ENCODE measurements at regions not wholly inside any gene's neighbourhood (a gene's known extent, or its start where the extent isn't known, plus 50 kb on each side); places are given as distances from the start of the nearest gene placed in this dataset.

DNA sequence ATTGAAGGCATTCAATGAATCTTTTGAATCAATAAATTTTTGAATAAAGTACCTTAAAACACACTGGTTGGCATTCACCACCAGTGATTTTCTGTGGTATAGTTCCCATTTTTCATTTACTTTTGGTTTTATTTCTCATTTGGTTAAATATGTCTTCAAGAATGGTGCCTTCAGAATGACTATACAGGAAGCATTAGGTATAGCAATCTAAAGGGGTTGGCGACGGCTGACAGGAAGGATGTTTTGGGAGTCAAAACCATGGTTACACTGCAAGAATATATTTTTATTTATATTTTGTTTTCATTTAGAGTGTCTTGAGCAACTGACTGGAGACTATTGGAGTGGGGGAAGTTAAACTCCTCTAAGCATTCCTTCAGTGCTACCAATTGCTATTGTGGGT is 235.7 kb downstream of the HTR1A start:
- CTCF ChIA-PET (ENCODE audit: partially characterized antibody): interaction anchor here (0.6 kb wide), 1 partner anchor 16 kb away, joined by 3 read pairs; no protein-coding TSS in a partner anchor
- Histone ChIP-seq H3K27me3 (replicated peaks in 1 of 4; ENCODE audit: control insufficient read depth in 3 of 4, extremely low read depth in 1 of 4, insufficient read depth in 3 of 4, low read length in 3 of 4) (no peaks in the 10 kb centered on the region), H2BK12ac (ENCODE audit: low read depth, low read length) (no peak overlapping the region), H2BK5ac (ENCODE audit: low read depth, low read length) (no peak overlapping the region), H4K8ac (ENCODE audit: extremely low read depth, insufficient read depth, low read length) (no peak overlapping the region), H3K23ac (ENCODE audit: insufficient read length) (no peak overlapping the region), H3K4me1 (replicated peaks in 1 of 4; ENCODE audit: control insufficient read depth in 3 of 4, insufficient read depth in 4 of 4, low read length in 3 of 4) (peaks cover 0 to 3% (median 0%) of the 10 kb centered on the region in 4 experiments; a peak in 2 of 7 replicates), H2BK15ac (ENCODE audit: low read length) (no peak overlapping the region), H3K79me2 (ENCODE audit: control insufficient read depth in 1 of 2, insufficient read depth in 2 of 2, low read length in 2 of 2) (no peaks in the 10 kb centered on the region), H2BK120ac (replicated peaks; ENCODE audit: low read depth, low read length) (no peak overlapping the region), H3K79me1 (ENCODE audit: low read depth, low read length) (no peaks in the 10 kb centered on the region), H3K9me3 (ENCODE audit: insufficient read depth in 2 of 2, low read depth in 1 of 2, low read length in 1 of 2) (no peaks in the 10 kb centered on the region), H3K23me2 (ENCODE audit: low read depth, low read length) (no peaks in the 10 kb centered on the region), H3K4ac (replicated peaks; ENCODE audit: insufficient read length, low read depth, low read length) (no peak overlapping the region), H3K27ac (ENCODE audit: low read depth, low read length) (no peak overlapping the region), H3K9ac (replicated peaks in 1 of 4; ENCODE audit: extremely low read depth in 1 of 4, low read depth in 3 of 4, low read length in 3 of 4) (no peak overlapping the region), H3K18ac (ENCODE audit: extremely low read depth, low read length) (no peak overlapping the region), H3K36me3 (ENCODE audit: control insufficient read depth in 2 of 4, insufficient read depth in 4 of 4, low read length in 3 of 4) (no peaks in the 10 kb centered on the region), H3K4me2 (ENCODE audit: insufficient read depth in 1 of 2, low read depth in 2 of 2, low read length in 2 of 2) (no peak overlapping the region), H3K4me3 (ENCODE audit: extremely low read depth in 1 of 4, insufficient read depth in 2 of 4, low read depth in 3 of 4, low read length in 4 of 4) (no peak overlapping the region), H4K20me1 (replicated peaks in 1 of 2; ENCODE audit: control insufficient read depth in 1 of 2, insufficient read depth in 2 of 2, low read length in 2 of 2) (no peaks in the 10 kb centered on the region), H3K56ac (replicated peaks; ENCODE audit: insufficient read length, low read depth, low read length) (no peak overlapping the region), H4K5ac (ENCODE audit: insufficient read length, low read depth, low read length) (no peak overlapping the region), H2AFZ (ENCODE audit: low read length) (no peak overlapping the region), H2BK20ac (ENCODE audit: low read length) (no peak overlapping the region), H3K14ac (ENCODE audit: insufficient read length) (no peak overlapping the region), H2AK5ac (ENCODE audit: low read depth, low read length) (no peak overlapping the region), H4K91ac (replicated peaks; ENCODE audit: insufficient read length, low read length) (no peak overlapping the region)
- POLR2A ChIA-PET (ENCODE audit: partially characterized antibody): no interaction called here
- FAIRE-seq: no peak
- WGBS, 2 experiments (ENCODE audit: extremely low coverage in 1 of 2, insufficient coverage in 1 of 2, insufficient read length in 1 of 2, insufficient replicate concordance in 2 of 2, low coverage in 1 of 2, low lambda C conversion rate in 2 of 2, missing lambda C conversion rate in 1 of 2): 86% methylated on average over 2 of the region's 2 CpGs; no CpG with 5 or more reads in 1 of the 2 experiments
- DNase-seq (ENCODE audit: low read depth in 1 of 2, low spot score in 2 of 2): no peak
- no peak for TF ChIP-seq ASH2L (IDR thresholded peaks at IDR 0.05; ENCODE audit: low read length)
- no peak for TF ChIP-seq SIX5 (IDR thresholded peaks at IDR 0.05; ENCODE audit: low read depth, low read length)
- TF ChIP-seq EP300 (IDR thresholded peaks at IDR 0.05; ENCODE audit: borderline replicate concordance in 1 of 2, low read depth in 2 of 2, low read length in 2 of 2): no peak
- TF ChIP-seq SIRT6 (IDR thresholded peaks at IDR 0.05; ENCODE audit: low read length): no peak

Data from H1 (cell line).